ENCODE measurements at regions not wholly inside any gene's neighbourhood (a gene's known extent, or its start where the extent isn't known, plus 50 kb on each side); places are given as distances from the start of the nearest gene placed in this dataset.

- no peak overlapping the region for H3K4me3 ChIP-seq (ENCODE audit: control insufficient read depth, low read depth, low read length)
- TF ChIP-seq CTCF (conservative IDR thresholded peaks at IDR 0.05; ENCODE audit: control insufficient read depth, insufficient read depth, low read depth, low read length), result no peak
- no peak for DNase-seq (ENCODE audit: low read depth)
These were observed 438.3 kb downstream of the RAPGEF2 start for GRCh38 chr4:159541143-159541542.

DNA sequence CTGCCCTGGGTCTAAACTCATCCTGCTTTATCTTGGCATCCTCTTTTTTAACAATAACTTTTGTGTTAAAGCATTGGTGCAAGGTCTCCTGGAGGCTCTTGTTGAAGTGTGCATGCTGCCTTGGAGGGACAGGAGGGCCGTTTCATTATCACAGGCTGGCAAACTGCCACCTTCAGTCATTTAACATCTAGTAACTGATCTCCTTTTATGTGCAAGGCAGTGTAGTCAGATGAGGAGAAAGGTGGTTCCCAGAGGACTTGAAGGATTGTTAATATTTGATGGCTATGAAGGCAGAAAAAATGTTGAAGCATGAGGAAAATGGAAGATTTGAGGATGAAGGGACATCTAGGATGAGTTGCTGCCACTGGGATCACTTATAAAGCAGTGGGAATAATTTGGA is 439.4 kb downstream of the RAPGEF2 start:
- no peak overlapping the region for H3K4me3 ChIP-seq (ENCODE audit: control insufficient read depth, low read depth, low read length)
- DNase-seq (ENCODE audit: low read depth), result no peak
- no peak for TF ChIP-seq CTCF (conservative IDR thresholded peaks at IDR 0.05; ENCODE audit: control insufficient read depth, insufficient read depth, low read depth, low read length)

DNA sequence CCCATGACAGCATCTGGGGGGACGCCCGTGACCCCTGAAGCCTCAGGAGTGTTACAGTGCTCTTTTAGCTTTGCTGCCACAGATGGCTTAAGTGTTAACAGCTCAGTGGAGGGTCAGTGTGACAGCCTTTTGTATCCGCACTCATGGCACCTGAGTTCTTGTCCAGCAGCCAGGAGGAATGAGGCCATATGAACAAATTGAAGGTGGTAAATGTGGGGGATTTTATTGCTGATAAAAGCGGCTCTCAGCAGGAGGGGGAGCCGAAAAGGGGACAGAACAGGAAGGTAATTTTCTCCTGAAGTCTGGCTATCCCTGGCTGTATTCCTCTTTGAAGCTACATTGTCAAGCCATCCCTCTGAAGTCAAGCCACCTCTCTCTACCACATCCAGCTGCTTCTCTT is 441.0 kb downstream of the RAPGEF2 start:
- TF ChIP-seq CTCF (conservative IDR thresholded peaks at IDR 0.05; ENCODE audit: control insufficient read depth, insufficient read depth, low read depth, low read length), result no peak
- no peak overlapping the region for H3K4me3 ChIP-seq (ENCODE audit: control insufficient read depth, low read depth, low read length)
- no peak for DNase-seq (ENCODE audit: low read depth)

DNA sequence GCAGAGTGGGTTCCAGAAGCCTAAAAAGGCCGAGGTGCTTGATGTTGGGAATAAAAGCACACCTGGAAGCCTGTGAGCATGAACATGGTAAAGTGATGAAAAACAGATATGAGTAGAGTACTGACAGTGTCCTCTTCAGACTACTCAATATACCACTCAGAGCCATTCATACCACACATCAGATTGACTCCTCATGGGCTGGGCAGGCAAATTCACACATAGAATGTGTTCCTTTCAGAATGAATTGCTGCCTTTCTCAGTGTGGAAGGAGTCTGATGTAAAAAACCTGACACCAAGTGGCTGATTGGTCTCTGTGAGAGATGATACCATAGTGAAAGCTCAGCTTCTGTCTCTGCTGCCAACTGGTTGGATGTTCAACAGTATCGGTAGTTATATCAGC is 442.7 kb downstream of the RAPGEF2 start:
- H3K4me3 ChIP-seq (ENCODE audit: control insufficient read depth, low read depth, low read length), result no peak overlapping the region
- no peak for DNase-seq (ENCODE audit: low read depth)
- TF ChIP-seq CTCF (conservative IDR thresholded peaks at IDR 0.05; ENCODE audit: control insufficient read depth, insufficient read depth, low read depth, low read length), result no peak

- DNase-seq (ENCODE audit: low read depth), result peak; percentile 39
- no peak overlapping the region for H3K4me3 ChIP-seq (ENCODE audit: control insufficient read depth, low read depth, low read length)
- no peak for TF ChIP-seq CTCF (conservative IDR thresholded peaks at IDR 0.05; ENCODE audit: control insufficient read depth, insufficient read depth, low read depth, low read length)
These were observed 444.9 kb downstream of the RAPGEF2 start for GRCh38 chr4:159547645-159548308.

DNA sequence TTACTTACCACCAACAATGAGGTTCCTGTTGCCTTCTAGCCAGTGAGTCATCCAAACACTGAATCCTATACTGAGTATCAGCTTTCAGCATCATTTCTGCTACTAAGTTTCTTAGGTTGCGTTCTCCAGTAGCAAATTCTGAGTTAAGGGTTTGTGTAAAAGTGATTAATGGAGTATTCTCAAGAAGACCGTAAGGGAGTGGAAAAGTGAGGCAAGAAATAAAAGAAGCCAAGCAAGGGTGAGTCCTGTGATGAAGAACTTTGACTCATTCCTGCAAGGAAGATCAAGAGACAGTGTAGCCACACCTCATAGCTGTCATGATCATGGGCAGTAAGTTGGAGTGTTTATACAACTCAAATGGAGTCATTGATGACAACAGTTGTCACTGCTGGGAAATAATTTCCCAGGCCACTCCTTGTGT is 446.2 kb downstream of the RAPGEF2 start:
- peak; percentile 44 for DNase-seq (ENCODE audit: low read depth)
- no peak for TF ChIP-seq CTCF (conservative IDR thresholded peaks at IDR 0.05; ENCODE audit: control insufficient read depth, insufficient read depth, low read depth, low read length)
- H3K4me3 ChIP-seq (ENCODE audit: control insufficient read depth, low read depth, low read length), result no peak overlapping the region

GRCh38 chr4:159551281-159551680 is 448.4 kb downstream of the RAPGEF2 start:
- TF ChIP-seq CTCF (conservative IDR thresholded peaks at IDR 0.05; ENCODE audit: control insufficient read depth, insufficient read depth, low read depth, low read length), result no peak
- H3K4me3 ChIP-seq (ENCODE audit: control insufficient read depth, low read depth, low read length), result no peak overlapping the region
- peak; percentile 35 for DNase-seq (ENCODE audit: low read depth)

Measured in fibroblast of mammary gland (primary cell).